ENCODE measurements at regions not wholly inside any gene's neighbourhood (a gene's known extent, or its start where the extent isn't known, plus 50 kb on each side); places are given as distances from the start of the nearest gene placed in this dataset.

DNA sequence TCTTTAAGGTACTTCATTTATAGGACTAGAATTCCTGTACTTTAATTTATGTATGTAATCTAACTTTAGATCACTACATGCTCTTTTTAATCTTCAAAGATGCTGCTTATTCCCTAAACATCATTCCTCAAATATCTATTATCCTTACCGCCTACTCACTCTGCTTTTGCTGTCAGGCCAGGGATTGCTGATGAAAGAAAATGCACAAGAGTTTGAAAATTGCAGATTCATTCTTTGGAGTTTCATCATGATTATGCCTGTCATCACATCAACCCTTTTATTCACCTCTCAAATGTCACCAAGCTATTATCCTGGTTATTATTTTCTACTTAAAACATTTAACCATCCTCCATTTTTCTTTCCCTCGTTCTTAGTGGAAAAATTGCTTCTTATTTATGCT is 802.7 kb downstream of the METTL15 start (continued):
- TF ChIP-seq, protein P1, sequence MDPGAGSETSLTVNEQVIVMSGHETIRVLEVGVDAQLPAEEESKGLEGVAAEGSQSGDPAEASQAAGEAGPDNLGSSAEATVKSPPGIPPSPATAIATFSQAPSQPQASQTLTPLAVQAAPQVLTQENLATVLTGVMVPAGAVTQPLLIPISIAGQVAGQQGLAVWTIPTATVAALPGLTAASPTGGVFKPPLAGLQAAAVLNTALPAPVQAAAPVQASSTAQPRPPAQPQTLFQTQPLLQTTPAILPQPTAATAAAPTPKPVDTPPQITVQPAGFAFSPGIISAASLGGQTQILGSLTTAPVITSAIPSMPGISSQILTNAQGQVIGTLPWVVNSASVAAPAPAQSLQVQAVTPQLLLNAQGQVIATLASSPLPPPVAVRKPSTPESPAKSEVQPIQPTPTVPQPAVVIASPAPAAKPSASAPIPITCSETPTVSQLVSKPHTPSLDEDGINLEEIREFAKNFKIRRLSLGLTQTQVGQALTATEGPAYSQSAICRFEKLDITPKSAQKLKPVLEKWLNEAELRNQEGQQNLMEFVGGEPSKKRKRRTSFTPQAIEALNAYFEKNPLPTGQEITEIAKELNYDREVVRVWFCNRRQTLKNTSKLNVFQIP (CRISPR knock-in tag; IDR thresholded peaks at IDR 0.05; ENCODE audit: borderline replicate concordance, low read depth) = no peak
- TF ChIP-seq ZNF565 (CRISPR knock-in tag; conservative IDR thresholded peaks at IDR 0.05; ENCODE audit: low read depth) = no peak
- TF ChIP-seq SNAI2 (CRISPR knock-in tag; IDR thresholded peaks at IDR 0.05) = no peak
- no peak for TF ChIP-seq ZNF8 (CRISPR knock-in tag; IDR thresholded peaks at IDR 0.05)
- TF ChIP-seq TCF4 (CRISPR knock-in tag; IDR thresholded peaks at IDR 0.05; ENCODE audit: borderline replicate concordance) = no peak
- no peak for TF ChIP-seq GLIS3 (CRISPR knock-in tag; IDR thresholded peaks at IDR 0.05)
- TF ChIP-seq PPARA (CRISPR knock-in tag; IDR thresholded peaks at IDR 0.05; ENCODE audit: borderline replicate concordance) = no peak
- TF ChIP-seq CSDC2 (CRISPR knock-in tag; IDR thresholded peaks at IDR 0.05) = no peak

DNA sequence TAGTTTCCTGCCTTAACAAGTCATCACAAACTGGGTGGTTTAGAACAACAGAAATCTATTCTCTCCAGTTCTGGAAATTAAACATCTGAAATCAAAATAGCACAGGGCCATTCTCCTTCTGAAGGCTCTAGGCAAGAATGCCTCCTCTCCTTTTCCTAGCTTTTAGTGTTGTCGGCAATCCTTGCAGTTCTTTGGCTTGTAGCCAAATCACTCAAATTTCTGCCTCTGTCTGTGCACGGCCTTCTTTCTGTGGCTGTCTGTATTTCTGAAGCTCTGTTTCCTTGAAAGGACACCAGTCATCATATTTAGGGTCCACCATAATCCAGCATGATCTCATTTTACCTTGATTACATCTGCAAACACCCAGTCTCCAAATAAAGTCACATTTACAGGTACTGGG is 795.5 kb downstream of the METTL15 start:
- peak; percentile 49 for ATAC-seq

GRCh38 chr11:28900427-28900826 is 792.2 kb downstream of the METTL15 start:
- no peak for ATAC-seq

More for the DNA sequence above, 795.5 kb downstream of the METTL15 start:
- no peak for TF ChIP-seq ZFP3 (CRISPR knock-in tag; IDR thresholded peaks at IDR 0.05)
- no peak for TF ChIP-seq ESRRG (CRISPR knock-in tag; IDR thresholded peaks at IDR 0.05)
- TF ChIP-seq SNAI2 (CRISPR knock-in tag; IDR thresholded peaks at IDR 0.05) = no peak
- TF ChIP-seq ARNTL (CRISPR knock-in tag; IDR thresholded peaks at IDR 0.05; ENCODE audit: borderline replicate concordance, low read depth) = no peak
- TF ChIP-seq, protein P1 (CRISPR knock-in tag; IDR thresholded peaks at IDR 0.05; ENCODE audit: borderline replicate concordance, low read depth) = no peak
- no peak for TF ChIP-seq PATZ1 (CRISPR knock-in tag; IDR thresholded peaks at IDR 0.05; ENCODE audit: borderline replicate concordance)
- TF ChIP-seq PPARA (CRISPR knock-in tag; IDR thresholded peaks at IDR 0.05; ENCODE audit: borderline replicate concordance) = no peak
- TF ChIP-seq TOX (CRISPR knock-in tag; IDR thresholded peaks at IDR 0.05; ENCODE audit: borderline replicate concordance) = no peak

More at GRCh38 chr11:28900427-28900826, 792.2 kb downstream of the METTL15 start:
- no peak for TF ChIP-seq ZFP30 (CRISPR knock-in tag; IDR thresholded peaks at IDR 0.05)
- TF ChIP-seq, protein P2, sequence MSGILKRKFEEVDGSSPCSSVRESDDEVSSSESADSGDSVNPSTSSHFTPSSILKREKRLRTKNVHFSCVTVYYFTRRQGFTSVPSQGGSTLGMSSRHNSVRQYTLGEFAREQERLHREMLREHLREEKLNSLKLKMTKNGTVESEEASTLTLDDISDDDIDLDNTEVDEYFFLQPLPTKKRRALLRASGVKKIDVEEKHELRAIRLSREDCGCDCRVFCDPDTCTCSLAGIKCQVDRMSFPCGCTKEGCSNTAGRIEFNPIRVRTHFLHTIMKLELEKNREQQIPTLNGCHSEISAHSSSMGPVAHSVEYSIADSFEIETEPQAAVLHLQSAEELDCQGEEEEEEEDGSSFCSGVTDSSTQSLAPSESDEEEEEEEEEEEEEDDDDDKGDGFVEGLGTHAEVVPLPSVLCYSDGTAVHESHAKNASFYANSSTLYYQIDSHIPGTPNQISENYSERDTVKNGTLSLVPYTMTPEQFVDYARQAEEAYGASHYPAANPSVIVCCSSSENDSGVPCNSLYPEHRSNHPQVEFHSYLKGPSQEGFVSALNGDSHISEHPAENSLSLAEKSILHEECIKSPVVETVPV (CRISPR knock-in tag; IDR thresholded peaks at IDR 0.05) = no peak
- no peak for TF ChIP-seq ZNF70 (CRISPR knock-in tag; IDR thresholded peaks at IDR 0.05)
- no peak for TF ChIP-seq TCF4 (CRISPR knock-in tag; IDR thresholded peaks at IDR 0.05; ENCODE audit: borderline replicate concordance)
- no peak for TF ChIP-seq GLIS3 (CRISPR knock-in tag; IDR thresholded peaks at IDR 0.05)
- TF ChIP-seq SNAI2 (CRISPR knock-in tag; IDR thresholded peaks at IDR 0.05) = no peak
- TF ChIP-seq CSDC2 (CRISPR knock-in tag; IDR thresholded peaks at IDR 0.05) = no peak
- no peak for TF ChIP-seq PPARA (CRISPR knock-in tag; IDR thresholded peaks at IDR 0.05; ENCODE audit: borderline replicate concordance)
- no peak for TF ChIP-seq ESRRG (CRISPR knock-in tag; IDR thresholded peaks at IDR 0.05)
- no peak for TF ChIP-seq RARB (CRISPR knock-in tag; IDR thresholded peaks at IDR 0.05)
- no peak for TF ChIP-seq CREB5 (CRISPR knock-in tag; IDR thresholded peaks at IDR 0.05; ENCODE audit: low read depth)
- TF ChIP-seq OSR1 (CRISPR knock-in tag; IDR thresholded peaks at IDR 0.05) = no peak
- TF ChIP-seq ZFP3 (CRISPR knock-in tag; IDR thresholded peaks at IDR 0.05) = no peak
- no peak for TF ChIP-seq ARNTL (CRISPR knock-in tag; IDR thresholded peaks at IDR 0.05; ENCODE audit: borderline replicate concordance, low read depth)
- no peak for TF ChIP-seq PATZ1 (CRISPR knock-in tag; IDR thresholded peaks at IDR 0.05; ENCODE audit: borderline replicate concordance)
- TF ChIP-seq ZC3H10 (CRISPR knock-in tag; IDR thresholded peaks at IDR 0.05) = no peak
- TF ChIP-seq TSHZ2 (CRISPR knock-in tag; IDR thresholded peaks at IDR 0.05) = no peak
